SU-DHL-6 (cell line): ENCODE measurements at regions not wholly inside any gene's neighbourhood (a gene's known extent, or its start where the extent isn't known, plus 50 kb on each side); places are given as distances from the start of the nearest gene placed in this dataset.

Experiments used
- EZH2phosphoT487 ChIP-seq: fragments of 200-600 bp; sonication (generic), shearing (Covaris generic); conservative IDR thresholded peaks from 2 replicates; pipeline ENCODE4 v1.6.1; 2018; ENCODE audit warnings: mild to moderate bottlenecking, antibody characterized with exemption, low read length, moderate library complexity, mixed read lengths
- TF ChIP-seq, protein P1 (sequence below): fragments of 200-600 bp; sonication (generic); IDR thresholded peaks from one replicate; pipeline ENCODE4 v1.5.1; 2017; ENCODE audit warnings: antibody characterized with exemption, mild to moderate bottlenecking, low read length, moderate library complexity; ENCODE audit not compliant: insufficient read depth, poor library complexity, severe bottlenecking

DNA sequence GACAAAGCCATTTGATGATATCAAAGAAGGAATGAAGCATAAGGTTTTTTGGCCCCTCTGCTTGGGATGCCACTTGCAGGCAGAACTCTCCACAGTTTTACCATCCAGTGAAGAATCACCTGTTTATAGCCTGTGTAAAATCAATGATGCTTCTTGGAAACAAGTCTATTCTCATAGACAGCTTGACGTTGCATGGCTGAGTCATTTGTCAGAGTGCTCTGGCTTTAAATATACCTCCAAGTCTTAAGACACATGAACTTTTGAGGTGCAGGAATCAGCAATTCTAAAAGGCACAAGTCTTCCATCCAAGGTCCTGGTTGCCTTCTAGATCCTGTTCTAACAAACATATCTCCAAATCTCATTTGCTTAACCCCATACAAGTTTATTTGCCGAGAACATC is 53.6 kb upstream of the KIRREL3 start:
- TF ChIP-seq, protein P1, sequence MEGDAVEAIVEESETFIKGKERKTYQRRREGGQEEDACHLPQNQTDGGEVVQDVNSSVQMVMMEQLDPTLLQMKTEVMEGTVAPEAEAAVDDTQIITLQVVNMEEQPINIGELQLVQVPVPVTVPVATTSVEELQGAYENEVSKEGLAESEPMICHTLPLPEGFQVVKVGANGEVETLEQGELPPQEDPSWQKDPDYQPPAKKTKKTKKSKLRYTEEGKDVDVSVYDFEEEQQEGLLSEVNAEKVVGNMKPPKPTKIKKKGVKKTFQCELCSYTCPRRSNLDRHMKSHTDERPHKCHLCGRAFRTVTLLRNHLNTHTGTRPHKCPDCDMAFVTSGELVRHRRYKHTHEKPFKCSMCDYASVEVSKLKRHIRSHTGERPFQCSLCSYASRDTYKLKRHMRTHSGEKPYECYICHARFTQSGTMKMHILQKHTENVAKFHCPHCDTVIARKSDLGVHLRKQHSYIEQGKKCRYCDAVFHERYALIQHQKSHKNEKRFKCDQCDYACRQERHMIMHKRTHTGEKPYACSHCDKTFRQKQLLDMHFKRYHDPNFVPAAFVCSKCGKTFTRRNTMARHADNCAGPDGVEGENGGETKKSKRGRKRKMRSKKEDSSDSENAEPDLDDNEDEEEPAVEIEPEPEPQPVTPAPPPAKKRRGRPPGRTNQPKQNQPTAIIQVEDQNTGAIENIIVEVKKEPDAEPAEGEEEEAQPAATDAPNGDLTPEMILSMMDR: no peak
- no peak for TF ChIP-seq EZH2phosphoT487
